ENCODE measurements at regions not wholly inside any gene's neighbourhood (a gene's known extent, or its start where the extent isn't known, plus 50 kb on each side); places are given as distances from the start of the nearest gene placed in this dataset.

- no peak for TF ChIP-seq CTCF (IDR thresholded peaks at IDR 0.05; ENCODE audit: low read length)
- no peak for TF ChIP-seq EZH2 (optimal IDR thresholded peaks at IDR 0.05; ENCODE audit: low read depth, low read length)
- no peak for TF ChIP-seq EZH2phosphoT487 (IDR thresholded peaks at IDR 0.05; ENCODE audit: low read length)
These were observed 101.3 kb downstream of the RAD51AP2 start for GRCh38 chr2:17416884-17417391.
